IPS DF 19.7 (cell line): ENCODE measurements at regions not wholly inside any gene's neighbourhood (a gene's known extent, or its start where the extent isn't known, plus 50 kb on each side); places are given as distances from the start of the nearest gene placed in this dataset.

Experiments
- DNase-seq: peaks from one replicate; pipeline ENCODE4 v3.0.0-alpha.2; 2013; ENCODE audit warnings: low read depth, low spot score

- DNase-seq: no peak
Measured at GRCh38 chr1:234936612-234937389, 191.8 kb downstream of the TOMM20 start.

DNA sequence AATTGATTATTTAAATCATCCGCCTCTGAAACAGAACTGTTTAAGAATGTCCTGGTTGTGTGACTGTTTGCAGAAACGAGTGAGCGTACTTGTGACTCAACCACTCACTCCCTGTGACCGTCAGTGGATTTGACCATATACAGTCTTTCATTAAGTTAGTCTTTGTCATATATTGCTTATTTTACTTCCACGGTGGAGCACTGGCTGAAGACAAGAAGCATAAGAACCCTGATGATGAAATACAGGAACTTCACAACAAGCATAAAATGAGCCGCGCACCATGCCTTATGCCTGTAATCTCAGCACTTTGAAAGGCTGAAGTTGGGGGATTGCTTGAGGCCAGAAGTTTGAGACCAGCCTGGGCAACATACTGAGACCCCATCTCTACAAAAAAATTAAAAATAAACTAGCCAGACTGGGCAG lies 194.0 kb downstream of the TOMM20 start:
- DNase-seq: no peak

- no peak for DNase-seq
Measured at GRCh38 chr1:234933475-234933874, 195.2 kb downstream of the TOMM20 start.

DNA sequence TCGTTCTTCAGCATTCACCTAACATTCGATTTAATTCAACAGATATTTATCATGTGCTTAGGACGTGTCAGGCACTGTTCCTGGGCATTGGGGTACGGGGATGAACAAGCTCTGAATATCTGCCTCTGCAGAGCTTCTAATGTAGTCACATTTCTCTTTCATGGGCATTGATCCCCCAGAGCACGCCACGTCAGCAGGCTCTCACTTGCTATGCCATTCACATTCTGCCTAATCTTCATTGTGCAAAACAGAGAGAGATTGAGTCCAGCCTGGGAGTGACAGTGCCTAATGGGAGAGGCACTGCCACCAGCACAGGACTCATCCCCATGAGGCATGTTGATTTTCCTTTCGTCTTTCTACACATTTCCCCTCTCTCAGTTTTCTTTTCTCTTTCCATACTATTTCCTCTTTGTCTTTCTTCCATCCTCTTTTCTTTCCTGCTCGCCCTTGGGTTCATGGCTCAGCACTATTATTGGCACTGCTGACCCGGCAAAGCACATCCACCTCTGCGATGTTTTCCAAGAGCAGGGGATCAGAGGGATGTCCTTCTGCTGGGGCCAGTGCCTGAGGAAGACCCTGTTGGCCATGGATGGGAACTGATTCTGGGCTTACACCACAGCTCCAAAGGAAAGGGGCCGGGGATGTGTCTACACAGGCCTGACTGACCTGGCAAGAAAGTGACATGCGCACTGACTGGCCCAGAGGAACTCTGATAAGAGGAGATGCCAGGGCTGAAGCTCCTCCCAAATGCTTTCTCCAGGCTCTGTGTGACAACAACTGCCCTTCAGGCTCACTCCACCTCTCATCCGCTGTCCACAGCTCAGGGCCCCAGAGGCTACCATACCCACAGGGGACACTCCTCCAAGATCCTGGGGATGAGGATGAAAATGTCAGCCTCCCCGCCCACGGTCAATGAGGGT lies 195.9 kb downstream of the TOMM20 start:
- no peak for DNase-seq

DNA sequence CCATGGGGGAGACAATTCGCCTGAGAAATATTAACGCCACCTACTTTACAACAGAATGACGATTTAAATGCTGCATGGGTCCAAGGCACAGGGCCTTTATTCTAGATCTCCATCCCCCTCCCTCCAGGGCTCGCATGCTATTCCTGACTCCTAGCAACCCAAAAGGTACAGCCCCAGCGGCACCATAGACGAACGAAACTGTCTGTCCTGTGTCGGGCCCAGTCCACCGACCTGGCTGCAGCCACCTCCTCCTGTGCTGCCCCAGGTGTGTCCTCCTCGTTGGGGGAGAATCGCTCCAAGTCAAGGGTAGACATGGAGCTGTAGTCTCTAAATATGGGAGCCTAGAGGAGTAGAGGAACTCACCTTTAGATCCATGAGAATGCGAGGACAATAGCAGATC lies 196.5 kb downstream of the TOMM20 start:
- no peak for DNase-seq

DNA sequence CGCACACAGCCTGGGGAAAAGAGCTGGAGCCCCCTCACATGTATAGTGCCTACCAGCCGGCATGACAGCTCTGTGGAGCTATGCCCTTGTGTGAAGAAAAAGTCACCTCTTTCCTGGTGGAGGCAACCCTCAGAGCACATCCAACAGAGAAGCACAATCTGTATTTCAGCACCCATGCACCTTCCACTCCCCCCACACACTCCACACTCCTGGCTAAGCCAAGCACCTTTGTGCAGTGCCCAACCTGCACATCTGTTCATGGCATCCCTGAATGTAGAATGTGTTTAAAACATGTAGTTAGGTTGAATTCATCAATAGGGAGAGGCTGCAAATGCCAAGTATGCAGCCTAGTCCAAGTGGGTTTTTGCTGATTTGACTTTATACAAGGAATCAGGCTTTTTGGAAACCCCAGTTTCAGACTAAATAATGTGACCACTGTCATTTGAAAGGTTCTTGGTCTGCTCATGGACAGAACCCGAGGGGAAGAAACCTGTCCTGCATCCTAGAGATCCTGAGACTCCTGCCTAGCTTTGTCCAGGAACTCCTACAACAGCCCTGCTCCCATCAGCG lies 197.1 kb downstream of the TOMM20 start:
- no peak for DNase-seq

DNA sequence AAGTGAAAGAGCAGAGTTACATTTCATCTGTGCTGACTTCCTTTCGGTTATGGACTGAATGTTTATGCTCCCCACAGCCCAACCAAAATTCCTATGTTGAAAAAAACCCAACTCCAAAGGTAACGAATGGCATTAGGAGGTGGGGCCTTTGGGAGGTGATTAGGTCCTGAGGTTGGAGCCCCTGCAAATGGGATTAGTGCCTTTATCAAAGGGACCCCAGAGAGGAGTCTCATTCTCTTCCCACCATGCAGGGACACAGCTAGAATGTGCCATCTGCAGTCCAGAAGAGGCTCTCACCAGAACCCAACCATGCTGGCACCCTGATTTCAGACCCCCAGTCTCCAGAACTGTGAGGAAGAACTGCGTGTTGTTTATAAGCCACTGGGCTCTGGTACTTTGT lies 199.3 kb downstream of the TOMM20 start:
- no peak for DNase-seq

GRCh38 chr1:234928642-234929041 lies 200.0 kb downstream of the TOMM20 start:
- no peak for DNase-seq

DNA sequence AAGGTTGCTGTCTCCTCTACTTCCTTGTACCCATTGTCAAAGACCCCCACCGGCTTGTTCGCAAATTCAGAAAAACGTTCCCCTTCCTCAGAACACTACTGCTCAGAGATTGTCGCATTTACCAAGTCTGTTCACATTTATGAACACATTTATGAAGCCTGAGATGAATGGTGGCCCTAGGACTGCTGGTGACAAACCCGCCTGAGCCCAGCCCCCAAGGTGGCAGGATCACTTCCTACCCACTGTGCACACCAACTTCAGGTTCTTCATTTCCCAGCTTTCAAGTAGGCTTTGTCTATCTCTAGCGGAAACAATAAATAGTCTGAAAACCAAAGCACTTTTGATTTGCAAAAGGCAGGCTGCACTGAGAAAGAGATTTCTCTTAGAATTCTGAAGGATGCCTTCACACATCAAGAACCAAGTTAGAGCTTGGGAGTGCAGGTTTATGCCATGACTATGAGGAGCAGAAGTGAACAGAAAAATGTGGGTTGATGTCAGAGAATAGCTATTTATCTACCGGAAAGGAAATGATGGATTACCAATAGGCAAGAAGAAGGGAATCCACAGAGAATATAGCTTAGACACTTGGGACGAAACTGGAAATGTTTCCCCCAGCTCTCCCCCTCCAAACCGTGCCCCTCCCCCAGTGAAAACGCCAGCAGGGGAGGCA lies 200.5 kb downstream of the TOMM20 start:
- no peak for DNase-seq

DNA sequence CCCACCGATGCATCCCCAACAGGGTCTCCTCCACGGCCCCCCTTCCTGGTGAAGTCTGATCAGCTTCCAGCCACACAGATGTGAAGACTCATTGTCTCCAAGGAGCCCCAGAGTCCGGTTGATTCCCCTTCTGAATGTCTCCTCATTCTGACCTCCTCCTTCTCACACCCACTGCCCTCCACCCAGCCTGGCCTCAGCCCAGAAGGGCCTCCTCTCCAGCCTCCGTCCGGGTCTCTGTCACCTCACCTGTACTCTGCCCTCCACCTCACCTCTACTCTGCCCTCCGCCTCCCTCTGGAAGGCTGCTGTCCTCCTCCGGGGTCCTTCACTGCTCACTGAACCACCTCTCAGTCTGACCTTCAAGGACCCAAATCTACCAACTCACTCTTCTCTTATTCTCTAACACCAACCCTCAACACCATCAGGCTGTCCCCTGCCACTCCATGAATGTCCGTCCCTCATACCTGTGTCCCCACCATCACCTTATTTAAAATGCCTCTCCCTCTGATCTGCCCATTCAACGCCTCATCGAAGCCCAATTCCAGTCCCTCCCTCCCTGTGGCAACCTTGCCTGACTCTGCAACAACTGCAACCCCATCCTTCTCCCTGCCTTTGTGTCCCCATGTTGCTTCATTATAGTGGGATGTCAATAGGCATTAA lies 201.2 kb downstream of the TOMM20 start:
- no peak for DNase-seq

DNA sequence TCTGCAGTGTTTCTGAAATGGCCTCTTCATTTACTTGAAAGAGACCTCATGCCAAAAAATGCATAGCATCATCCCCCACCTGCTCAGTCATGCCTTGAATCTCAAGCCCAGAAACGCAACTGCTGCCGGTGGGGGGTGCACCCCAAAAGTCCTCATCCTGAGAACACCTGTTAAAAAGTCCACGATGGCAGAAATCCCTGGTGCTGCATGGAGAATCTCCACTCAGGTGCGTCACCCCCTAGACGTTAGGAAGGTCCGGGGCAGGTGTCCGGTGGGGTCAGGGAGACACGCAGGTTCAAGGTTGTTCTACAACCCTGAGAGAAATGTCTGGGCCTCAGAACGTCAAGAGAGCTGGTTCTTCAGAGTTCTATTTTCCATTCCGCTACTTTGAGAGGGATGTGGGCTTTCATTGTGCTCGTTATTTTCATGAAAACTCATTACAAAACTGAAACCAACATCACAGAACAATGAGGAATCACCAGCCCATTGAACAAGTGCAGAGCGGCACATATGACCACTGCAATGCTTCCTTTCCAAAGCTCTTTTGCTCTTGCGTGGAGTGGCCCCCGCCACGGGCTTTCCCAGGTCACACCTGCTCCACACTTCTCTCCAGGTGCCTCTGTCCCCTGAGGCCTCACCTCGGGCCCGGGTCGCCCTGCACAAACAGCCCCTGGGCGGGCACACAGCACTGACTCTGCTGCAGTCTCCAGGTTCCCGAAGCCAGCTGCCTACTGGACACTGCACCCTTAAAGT lies 201.9 kb downstream of the TOMM20 start:
- no peak for DNase-seq

GRCh38 chr1:234926264-234926558 lies 202.4 kb downstream of the TOMM20 start:
- no peak for DNase-seq

DNA sequence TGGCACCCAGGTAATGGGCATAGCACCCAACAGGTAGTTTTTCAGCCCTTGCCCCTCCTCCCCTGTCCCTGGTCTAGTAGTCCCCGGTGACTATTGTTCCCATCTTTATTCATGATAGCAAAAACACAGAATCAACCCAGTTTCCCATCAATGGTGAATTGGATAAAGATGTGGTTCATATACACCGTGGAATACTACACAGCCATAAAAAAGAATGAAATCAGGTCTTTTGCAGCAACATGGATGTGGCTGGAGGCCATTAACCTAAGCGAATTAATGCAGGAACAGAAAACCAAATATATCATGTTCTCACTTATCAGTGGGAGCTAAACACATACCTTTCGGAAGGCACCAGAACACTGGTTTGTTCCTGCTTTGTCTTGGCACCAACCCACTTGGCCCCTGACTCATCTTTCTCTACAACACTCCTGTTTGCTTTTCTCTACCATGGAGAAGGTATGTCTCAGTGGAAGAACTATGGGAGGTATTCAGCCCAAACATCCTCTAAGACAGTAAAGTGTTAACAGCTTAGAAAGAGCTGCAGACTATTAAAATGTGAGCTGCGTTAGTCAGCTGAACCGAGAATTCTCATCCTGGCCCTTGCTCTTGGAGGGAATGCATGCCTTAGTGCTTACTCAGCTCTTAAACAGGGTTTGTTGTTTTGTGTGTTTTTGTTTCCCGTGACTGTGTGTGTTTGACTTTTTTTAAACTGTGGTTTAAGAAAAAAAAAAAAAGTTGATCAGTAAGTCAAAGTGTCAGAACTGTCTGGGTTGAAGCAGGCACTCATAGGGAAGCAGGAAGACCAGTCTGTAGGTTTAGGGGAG lies 203.0 kb downstream of the TOMM20 start:
- DNase-seq: no peak

DNA sequence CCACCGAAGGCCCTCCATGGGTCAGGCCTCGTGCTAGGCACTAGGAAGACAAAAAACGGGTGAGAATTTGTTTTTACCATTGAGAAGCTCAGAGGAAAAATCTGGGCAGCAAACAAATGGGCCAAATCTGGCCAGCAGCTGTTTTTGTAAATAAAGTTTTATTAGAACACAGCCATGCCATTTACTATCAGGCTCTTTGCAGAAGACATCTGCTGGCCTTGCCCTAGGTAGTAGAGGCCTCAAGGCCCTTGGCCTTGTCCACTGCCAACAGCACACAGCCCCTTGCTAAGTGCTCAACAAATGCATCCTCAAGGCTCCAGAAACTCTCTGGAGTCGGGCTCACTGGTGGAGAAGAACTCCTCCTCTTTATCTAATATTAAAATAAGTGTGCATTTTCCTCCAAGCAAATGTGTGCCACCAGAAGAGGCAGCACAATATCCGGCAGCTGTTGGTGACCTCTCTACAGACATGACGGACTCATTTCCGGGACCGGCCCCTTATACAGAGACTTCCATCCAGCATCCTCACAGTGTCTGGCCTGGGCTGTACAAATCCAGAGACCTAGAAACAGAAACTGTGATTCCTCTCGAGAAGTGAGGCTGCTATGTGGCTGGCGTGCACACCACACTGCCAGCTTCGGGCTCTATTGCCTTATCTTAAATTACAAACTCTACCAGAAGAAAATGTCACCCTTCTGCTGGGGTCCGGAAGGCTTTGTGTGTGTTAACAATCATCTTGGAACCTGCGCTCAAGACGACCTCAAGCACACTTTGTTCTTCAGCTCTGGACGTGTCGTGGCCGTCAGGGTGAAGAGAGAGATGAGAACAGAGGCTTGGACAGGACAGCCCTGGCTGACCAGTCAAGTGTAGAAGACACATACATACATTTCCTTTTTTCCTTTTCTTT lies 203.9 kb downstream of the TOMM20 start:
- DNase-seq: no peak

DNA sequence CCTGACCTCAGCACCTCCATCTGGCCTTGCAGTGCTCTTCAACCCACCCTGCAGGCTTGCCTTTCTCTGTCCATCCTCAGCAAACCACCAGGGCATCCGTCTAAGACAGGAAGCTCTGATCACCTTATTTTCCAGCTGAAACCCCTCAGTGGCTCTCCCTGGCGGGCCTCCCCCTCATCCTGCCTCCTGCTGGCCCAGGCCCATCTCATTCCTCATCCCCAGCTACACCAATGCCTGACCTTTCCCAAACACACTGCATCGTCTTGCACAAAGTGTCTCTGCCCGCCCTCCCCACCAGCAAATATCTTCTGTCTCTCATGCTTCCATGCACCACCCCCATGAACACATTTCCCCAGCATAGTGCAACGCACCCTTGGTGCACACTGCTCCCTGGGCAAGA lies 205.0 kb downstream of the TOMM20 start:
- DNase-seq: no peak

- no peak for DNase-seq
Measured at GRCh38 chr1:234922987-234923386, 205.7 kb downstream of the TOMM20 start.

DNA sequence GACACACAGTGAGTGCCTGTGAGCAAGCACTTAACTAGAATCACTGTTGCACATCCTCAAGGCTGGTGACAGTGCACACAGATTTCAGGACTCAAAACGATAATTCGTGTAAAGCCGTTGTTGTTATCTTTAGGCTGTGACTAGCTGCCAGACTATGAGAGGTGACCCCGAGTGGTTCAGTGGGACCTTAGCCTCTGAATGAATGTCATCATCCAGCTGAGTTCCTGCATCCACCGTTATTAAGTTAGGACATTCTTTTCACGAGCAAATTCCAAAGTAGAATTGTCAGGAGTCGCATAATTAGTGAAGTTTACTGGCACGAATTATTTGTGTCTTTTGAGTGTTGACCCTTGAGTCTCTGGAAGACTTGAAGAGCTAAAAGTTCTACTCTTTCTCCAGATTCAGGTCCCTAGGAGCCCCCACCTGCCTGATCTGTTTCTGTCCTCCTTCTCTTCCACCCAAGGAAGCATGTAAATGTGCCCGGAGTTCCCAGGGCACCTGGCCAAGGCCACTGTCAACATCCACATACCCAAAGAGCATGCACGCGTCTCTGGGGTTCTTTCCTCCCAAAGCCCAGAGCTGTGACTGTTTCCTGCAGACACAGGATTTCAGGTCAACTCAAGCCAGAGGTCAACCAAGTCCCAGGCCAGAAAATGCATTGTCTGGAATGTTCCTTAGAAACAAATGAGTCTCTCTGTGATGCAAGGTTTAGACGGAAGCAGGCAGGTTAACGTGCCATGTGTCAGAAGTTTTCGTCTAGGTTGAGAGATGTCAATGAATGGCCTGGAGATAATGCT lies 207.2 kb downstream of the TOMM20 start:
- DNase-seq: no peak

DNA sequence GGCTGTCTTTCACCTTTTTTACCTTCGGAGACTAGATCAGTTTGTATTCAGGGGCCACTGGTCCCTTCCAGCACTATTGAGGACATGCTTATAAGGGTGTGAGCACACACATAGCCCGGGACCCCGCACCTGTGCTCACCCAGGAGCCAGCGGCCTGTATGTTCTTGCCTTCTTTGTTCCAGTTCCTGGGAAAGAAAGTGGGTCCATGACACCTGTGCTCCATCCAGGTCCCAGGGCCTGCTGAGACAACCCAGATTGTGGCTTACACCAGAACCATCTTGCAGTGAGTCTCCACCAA lies 207.8 kb downstream of the TOMM20 start:
- DNase-seq: no peak
